Tibial nerve (tissue), 4 donors: ENCODE measurements at regions not wholly inside any gene's neighbourhood (a gene's known extent, or its start where the extent isn't known, plus 50 kb on each side); places are given as distances from the start of the nearest gene placed in this dataset.

ENCODE experiments used
- DNase-seq, 2 donors: peaks; one replicate each; pipeline ENCODE4 v3.0.0-alpha.2; 2019; ENCODE audit warnings: low spot score in 2 of 2
- H3K27ac ChIP-seq, 4 donors: fragments of 200-600 bp; sonication (generic) in 3 of 4; one replicate each; pipeline ENCODE4 v1.5.1; 2017 to 2019; ENCODE audit warnings: mild to moderate bottlenecking in 1 of 4
- H3K27me3 ChIP-seq, 2 donors: fragments of 200-600 bp; sonication (generic) in 1 of 2; one replicate each; pipeline versions ENCODE4 v1.5.1 to v1.6.0; 2017 to 2019
- H3K36me3 ChIP-seq, 3 donors: fragments of 200-600 bp; sonication (generic); one replicate each; pipeline ENCODE4 v1.5.1; 2018 to 2019
- H3K4me1 ChIP-seq, 4 donors: fragments of 200-600 bp; sonication (generic) in 3 of 4; one replicate each; pipeline ENCODE4 v1.5.1; 2017 to 2019
- H3K4me3 ChIP-seq, 4 donors: fragments of 200-600 bp; sonication (generic) in 3 of 4; one replicate each; pipeline ENCODE4 v1.5.1; 2017 to 2019; ENCODE audit warnings: mild to moderate bottlenecking in 1 of 4, moderate library complexity in 1 of 4
- H3K9me3 ChIP-seq, 4 donors: fragments of 200-600 bp; sonication (generic) in 3 of 4; one replicate each; pipeline ENCODE4 v1.5.1; 2017 to 2019
- EP300 ChIP-seq, 2 donors: sonication (generic); formaldehyde crosslinking; IDR thresholded peaks; one replicate each; pipeline ENCODE4 v1.6.1; 2017; ENCODE audit warnings: antibody characterized with exemption in 2 of 2, mild to moderate bottlenecking in 1 of 2
- POLR2A ChIP-seq, 2 donors: fragments of 450-650 bp; IDR thresholded peaks; one replicate each; pipeline ENCODE4 v1.6.1; 2017; ENCODE audit warnings: antibody characterized with exemption in 2 of 2, mild to moderate bottlenecking in 2 of 2, moderate library complexity in 2 of 2
- WGBS, 2 donors: methylation state at CpG; one replicate each; pipeline ENCODE4 v1.1.5; 2018; 5-methylcytosine and 5-hydroxymethylcytosine counted together
- TF ChIP-seq, protein P1 (sequence below), 5 experiments: fragments of 200-600 bp in 3 of 5; fragments of 450-650 bp in 2 of 5; sonication (generic) in 3 of 5; IDR thresholded peaks; one replicate each; pipeline ENCODE4 v1.5.1; 2016 to 2019; ENCODE audit warnings: antibody characterized with exemption in 5 of 5, mild to moderate bottlenecking in 3 of 5, moderate library complexity in 2 of 5

DNA sequence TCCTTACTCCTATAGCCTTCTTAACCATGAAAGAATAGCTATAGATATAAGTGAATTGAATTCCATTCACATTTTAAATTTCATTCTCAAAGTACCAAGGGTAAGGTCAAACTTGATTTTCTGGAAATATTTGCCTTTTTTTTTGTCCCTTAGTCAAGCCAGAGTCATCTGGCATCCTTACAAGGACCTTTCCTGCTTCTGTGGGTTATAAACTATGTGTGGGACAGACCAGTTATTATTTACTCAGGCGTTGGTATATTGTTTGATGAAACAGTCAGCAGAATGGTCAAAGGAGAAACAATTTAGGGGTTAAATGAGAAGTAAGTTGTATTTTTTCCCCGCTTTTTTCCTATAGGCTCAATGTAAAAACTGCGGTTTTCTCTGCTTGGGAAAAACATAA is 1103.2 kb upstream of the ZEB2 start:
- no peak for DNase-seq
- TF ChIP-seq POLR2A (IDR thresholded peaks at IDR 0.05) (no peak), EP300 (IDR thresholded peaks at IDR 0.05) (no peak)
- TF ChIP-seq, protein P1, sequence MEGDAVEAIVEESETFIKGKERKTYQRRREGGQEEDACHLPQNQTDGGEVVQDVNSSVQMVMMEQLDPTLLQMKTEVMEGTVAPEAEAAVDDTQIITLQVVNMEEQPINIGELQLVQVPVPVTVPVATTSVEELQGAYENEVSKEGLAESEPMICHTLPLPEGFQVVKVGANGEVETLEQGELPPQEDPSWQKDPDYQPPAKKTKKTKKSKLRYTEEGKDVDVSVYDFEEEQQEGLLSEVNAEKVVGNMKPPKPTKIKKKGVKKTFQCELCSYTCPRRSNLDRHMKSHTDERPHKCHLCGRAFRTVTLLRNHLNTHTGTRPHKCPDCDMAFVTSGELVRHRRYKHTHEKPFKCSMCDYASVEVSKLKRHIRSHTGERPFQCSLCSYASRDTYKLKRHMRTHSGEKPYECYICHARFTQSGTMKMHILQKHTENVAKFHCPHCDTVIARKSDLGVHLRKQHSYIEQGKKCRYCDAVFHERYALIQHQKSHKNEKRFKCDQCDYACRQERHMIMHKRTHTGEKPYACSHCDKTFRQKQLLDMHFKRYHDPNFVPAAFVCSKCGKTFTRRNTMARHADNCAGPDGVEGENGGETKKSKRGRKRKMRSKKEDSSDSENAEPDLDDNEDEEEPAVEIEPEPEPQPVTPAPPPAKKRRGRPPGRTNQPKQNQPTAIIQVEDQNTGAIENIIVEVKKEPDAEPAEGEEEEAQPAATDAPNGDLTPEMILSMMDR (IDR thresholded peaks at IDR 0.05), result no peak
- Histone ChIP-seq H3K9me3 (no peaks in the 10 kb centered on the region), H3K36me3 (no peaks in the 10 kb centered on the region), H3K27ac (no peak overlapping the region), H3K27me3 (no peaks in the 10 kb centered on the region), H3K4me3 (no peak overlapping the region), H3K4me1 (no peaks in the 10 kb centered on the region)
- 43 to 55% methylated on average over 3 of the region's 3 CpGs for WGBS, 2 donors

DNA sequence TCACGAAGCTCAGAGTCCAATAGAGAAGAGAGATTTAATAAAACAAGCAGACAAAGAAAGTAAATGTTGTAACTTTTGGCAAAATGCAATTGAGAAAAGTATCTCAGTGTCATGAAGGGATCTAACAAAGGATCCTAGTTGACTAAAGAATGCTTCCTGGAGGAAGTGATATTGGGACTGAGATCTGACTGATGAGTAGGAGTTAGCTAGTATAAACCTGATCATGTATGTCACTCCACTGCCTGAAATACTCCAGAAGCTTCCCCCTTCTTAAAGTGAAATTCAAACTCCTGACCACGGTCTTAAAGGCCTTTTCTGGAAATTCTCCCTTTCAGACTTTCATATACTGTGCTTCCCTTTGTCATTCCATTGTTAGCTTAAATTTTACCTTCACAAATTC is 1102.4 kb upstream of the ZEB2 start:
- Histone ChIP-seq H3K9me3 (no peaks in the 10 kb centered on the region), H3K4me3 (no peak overlapping the region), H3K27me3 (no peaks in the 10 kb centered on the region), H3K27ac (no peak overlapping the region), H3K4me1 (no peaks in the 10 kb centered on the region), H3K36me3 (no peaks in the 10 kb centered on the region)
- 89 to 95% methylated on average over 2 of the region's 2 CpGs for WGBS, 2 donors
- TF ChIP-seq POLR2A (IDR thresholded peaks at IDR 0.05), result no peak
- no peak for TF ChIP-seq EP300 (IDR thresholded peaks at IDR 0.05)
- TF ChIP-seq, protein P1 (IDR thresholded peaks at IDR 0.05), result no peak
- no peak for DNase-seq

DNA sequence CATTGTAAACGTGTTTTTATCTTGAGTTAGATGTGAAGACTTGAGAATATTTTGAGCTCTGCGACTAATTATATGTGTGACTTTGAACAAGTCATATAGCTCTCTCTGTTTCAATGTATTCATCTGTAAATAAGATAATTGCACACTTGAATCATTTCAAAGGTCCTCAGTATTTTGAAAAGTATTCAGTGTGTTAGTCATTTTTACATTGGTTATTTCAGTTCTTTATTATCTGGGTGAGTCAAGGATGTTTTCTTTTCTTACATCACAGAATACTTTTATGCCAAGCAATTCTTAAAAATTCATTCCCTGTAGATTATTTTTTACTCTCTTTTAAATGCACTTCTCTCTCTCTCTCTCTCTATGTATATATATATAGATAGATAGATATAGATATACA is 1098.0 kb upstream of the ZEB2 start:
- no peak overlapping the region for H3K4me3 ChIP-seq
- DNase-seq, result no peak
- no peaks in the 10 kb centered on the region for H3K9me3 ChIP-seq
- TF ChIP-seq, protein P1 (IDR thresholded peaks at IDR 0.05), result no peak
- TF ChIP-seq EP300 (IDR thresholded peaks at IDR 0.05) (no peak), POLR2A (IDR thresholded peaks at IDR 0.05) (no peak)
- H3K27ac ChIP-seq, result no peak overlapping the region
- WGBS, 2 donors, result 68 to 82% methylated on average over 2 of the region's 2 CpGs
- no peaks in the 10 kb centered on the region for H3K4me1 ChIP-seq
- H3K27me3 ChIP-seq, result no peaks in the 10 kb centered on the region
- H3K36me3 ChIP-seq, result no peaks in the 10 kb centered on the region

DNA sequence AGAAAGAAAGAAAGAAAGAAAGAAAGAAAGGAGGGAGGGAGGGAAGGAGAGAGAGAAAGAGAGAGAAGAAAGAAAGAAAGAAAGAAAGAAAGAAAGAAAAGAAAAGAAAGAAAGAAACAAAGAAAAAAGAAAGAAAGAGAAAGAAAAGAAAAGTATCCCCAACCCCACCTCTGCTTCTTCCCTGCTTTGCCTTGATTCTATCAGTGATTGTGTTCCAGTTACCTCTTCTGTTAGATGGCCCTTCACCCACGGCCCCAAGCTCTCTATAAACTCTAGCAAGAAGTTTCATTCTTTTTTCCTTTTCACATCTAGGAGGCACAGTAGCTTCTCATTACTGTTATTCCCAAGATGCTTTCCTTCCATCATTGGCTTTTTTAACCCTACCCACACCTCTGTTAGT is 1097.5 kb upstream of the ZEB2 start:
- TF ChIP-seq, protein P1 (IDR thresholded peaks at IDR 0.05), result no peak
- TF ChIP-seq EP300 (IDR thresholded peaks at IDR 0.05) (no peak), POLR2A (IDR thresholded peaks at IDR 0.05) (no peak)
- H3K27ac ChIP-seq, result no peak overlapping the region
- no peaks in the 10 kb centered on the region for H3K36me3 ChIP-seq
- no peak for DNase-seq
- WGBS, 2 donors, result 81 to 87% methylated on average over 1 of the region's 1 CpG
- H3K9me3 ChIP-seq, result no peaks in the 10 kb centered on the region
- H3K4me3 ChIP-seq, result no peak overlapping the region
- no peaks in the 10 kb centered on the region for H3K4me1 ChIP-seq
- H3K27me3 ChIP-seq, result no peaks in the 10 kb centered on the region

DNA sequence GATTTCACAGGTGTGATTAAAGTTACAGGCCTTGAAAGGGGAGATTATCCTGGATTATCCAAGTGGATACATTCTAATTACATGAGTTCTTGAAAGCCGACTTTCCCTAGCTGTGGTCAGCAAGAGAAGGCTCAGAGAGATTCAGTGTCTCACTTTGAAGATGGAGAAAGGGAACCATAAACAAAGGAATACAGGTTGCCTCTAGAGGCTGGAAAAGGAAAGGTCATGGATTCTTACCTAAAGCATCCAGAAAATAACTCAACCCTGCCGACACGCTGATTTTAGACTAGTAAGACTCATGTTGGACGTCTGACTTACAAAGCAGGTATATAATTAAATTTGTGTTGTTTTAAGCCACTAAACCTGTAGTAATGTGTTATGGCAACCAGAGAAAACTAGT is 1095.7 kb upstream of the ZEB2 start:
- 90 to 96% methylated on average over 4 of the region's 4 CpGs for WGBS, 2 donors
- H3K36me3 ChIP-seq, result no peaks in the 10 kb centered on the region
- TF ChIP-seq, protein P1 (IDR thresholded peaks at IDR 0.05), result no peak
- no peak for TF ChIP-seq POLR2A (IDR thresholded peaks at IDR 0.05)
- TF ChIP-seq EP300 (IDR thresholded peaks at IDR 0.05), result no peak
- no peaks in the 10 kb centered on the region for H3K27me3 ChIP-seq
- H3K27ac ChIP-seq, result no peak overlapping the region
- no peaks in the 10 kb centered on the region for H3K4me1 ChIP-seq
- H3K4me3 ChIP-seq, result no peak overlapping the region
- H3K9me3 ChIP-seq, result no peaks in the 10 kb centered on the region
- no peak for DNase-seq
